CD4-positive, alpha-beta T cell (primary cell): ENCODE measurements at regions not wholly inside any gene's neighbourhood (a gene's known extent, or its start where the extent isn't known, plus 50 kb on each side); places are given as distances from the start of the nearest gene placed in this dataset.

Source experiments
- ATAC-seq: fragments of 200-7000 bp; cut with Tn5 transposase; one replicate; pipeline ENCODE4 v1.10.0; 2022; ENCODE audit warnings: mild to moderate bottlenecking; ENCODE audit not compliant: poor library complexity
- CTCF ChIA-PET: fragments of 350-600 bp; sonication (Branson Sonifier 250); formaldehyde crosslinking; loops from one replicate; lab custom pipeline; 2021; ENCODE audit warnings: antibody characterized with exemption, inconsistent platforms; lab: Charles Lee
- POLR2A ChIA-PET: fragments of 350-600 bp; sonication (Branson Sonifier 250); formaldehyde crosslinking; loops from one replicate; lab custom pipeline; 2021; ENCODE audit warnings: antibody characterized with exemption, inconsistent platforms; lab: Charles Lee
- DNase-seq, 14 experiments: peaks; one replicate each; pipeline ENCODE4 v3.0.0-alpha.2; 2013 to 2020; ENCODE audit warnings: mixed read lengths in 2 of 14
- H3K27ac ChIP-seq, 2 donors: one replicate each; pipeline versions ENCODE4 v1.5.1 to v1.7.0; 2013; ENCODE audit warnings: low read length in 2 of 2, low read depth in 1 of 2, mild to moderate bottlenecking in 1 of 2
- H3K27me3 ChIP-seq, 2 experiments: 1 replicate in 1 of 2; 2 replicates in 1 of 2; pipeline versions ENCODE4 v1.6.1 to v1.7.0; 2013; ENCODE audit warnings: low read length in 2 of 2, control low read depth in 1 of 2, mild to moderate bottlenecking in 1 of 2, moderate library complexity in 1 of 2; ENCODE audit not compliant: insufficient read depth in 2 of 2, control insufficient read depth in 1 of 2
- H3K36me3 ChIP-seq: one replicate; pipeline ENCODE4 v1.6.1; 2013; ENCODE audit warnings: low read length, control low read depth; ENCODE audit not compliant: insufficient read depth
- H3K4me1 ChIP-seq: one replicate; pipeline ENCODE4 v1.6.1; 2013; ENCODE audit warnings: low read length, control low read depth; ENCODE audit not compliant: insufficient read depth
- H3K4me3 ChIP-seq: one replicate; pipeline ENCODE4 v1.5.1; 2013; ENCODE audit warnings: mild to moderate bottlenecking, low read length, moderate library complexity
- H3K9me3 ChIP-seq, 2 experiments: 1 replicate in 1 of 2; 2 replicates in 1 of 2; pipeline versions ENCODE4 v1.6.1 to v1.7.0; 2013; ENCODE audit warnings: low read length in 2 of 2, mild to moderate bottlenecking in 2 of 2, control low read depth in 1 of 2, moderate library complexity in 1 of 2; ENCODE audit not compliant: control insufficient read depth in 1 of 2, insufficient read depth in 1 of 2
- H3K27ac Mint-ChIP-seq: one replicate; pipeline ENCODE4 v1.8.0; 2020; ENCODE audit warnings: mixed read lengths
- H3K27me3 Mint-ChIP-seq: one replicate; pipeline ENCODE4 v1.8.0; 2021; ENCODE audit warnings: mixed read lengths
- H3K36me3 Mint-ChIP-seq: one replicate; pipeline ENCODE4 v1.8.0; 2021; ENCODE audit warnings: low read depth, mixed read lengths
- H3K4me1 Mint-ChIP-seq: one replicate; pipeline ENCODE4 v1.8.0; 2021; ENCODE audit warnings: low read depth, mixed read lengths
- H3K4me3 Mint-ChIP-seq: one replicate; pipeline ENCODE4 v1.8.0; 2020; ENCODE audit warnings: mild to moderate bottlenecking, mixed read lengths
- H3K9me3 Mint-ChIP-seq: one replicate; pipeline ENCODE4 v1.8.0; 2020; ENCODE audit warnings: mixed read lengths
- CTCF ChIP-seq: fragments of 200-600 bp; IDR thresholded peaks from one replicate; pipeline ENCODE4 v1.8.0; 2022; ENCODE audit warnings: antibody characterized with exemption, mild to moderate bottlenecking
- intact Hi-C, 2 experiments: fragments of 100-400 bp; cut with DNase I in 1 of 2; cut with micrococcal nuclease in 1 of 2; formaldehyde crosslinking; loops; one replicate each; pipeline versions ENCODE4 v1.15.1 to v1.9.0; 2023 to 2025; cut with DNase I, micrococcal nuclease

- Histone ChIP-seq H3K9me3 (no peaks in the 10 kb centered on the region), H3K4me1 (no peaks in the 10 kb centered on the region), H3K27ac (no peak overlapping the region), H3K27me3 (no peaks in the 10 kb centered on the region), H3K4me3 (no peak overlapping the region), H3K36me3 (no peaks in the 10 kb centered on the region)
- POLR2A ChIA-PET = no interaction called here
- DNase-seq = no peak
- Mint-ChIP-seq H3K27me3 (no peaks in the 10 kb centered on the region), H3K9me3 (no peaks in the 10 kb centered on the region), H3K36me3 (no peaks in the 10 kb centered on the region), H3K4me1 (no peaks in the 10 kb centered on the region), H3K4me3 (no peak overlapping the region), H3K27ac (no peak overlapping the region)
- no peak for ATAC-seq
- CTCF ChIA-PET = no interaction called here
- intact Hi-C loops = loop anchor here in 1 of 2 experiments (5.0 kb wide), 1 partner anchor 270 kb away; no protein-coding TSS in a partner anchor
- no peak for TF ChIP-seq CTCF
These were observed 151.0 kb upstream of the ZNF92 start for GRCh38 chr7:65222655-65223054.

GRCh38 chr7:65221683-65222082 is 152.0 kb upstream of the ZNF92 start:
- Mint-ChIP-seq H3K27me3 (no peaks in the 10 kb centered on the region), H3K36me3 (no peaks in the 10 kb centered on the region), H3K9me3 (no peaks in the 10 kb centered on the region), H3K27ac (no peak overlapping the region), H3K4me3 (no peak overlapping the region), H3K4me1 (no peaks in the 10 kb centered on the region)
- no peaks in the 10 kb centered on the region for H3K27me3 ChIP-seq
- intact Hi-C loops = loop anchor here in 1 of 2 experiments (5.0 kb wide), 1 partner anchor 269 kb away; no protein-coding TSS in a partner anchor
- no peaks in the 10 kb centered on the region for H3K36me3 ChIP-seq
- H3K4me1 ChIP-seq = no peaks in the 10 kb centered on the region
- no peaks in the 10 kb centered on the region for H3K9me3 ChIP-seq
- no peak overlapping the region for H3K4me3 ChIP-seq
- DNase-seq (no peak), ATAC-seq (no peak)
- POLR2A ChIA-PET = interaction anchor here (0.6 kb wide), 1 partner anchor 12 kb away, joined by 3 read pairs; no protein-coding TSS in a partner anchor
- CTCF ChIA-PET = no interaction called here
- H3K27ac ChIP-seq = no peak overlapping the region
- no peak for TF ChIP-seq CTCF

- no peak for ATAC-seq
- H3K4me1 Mint-ChIP-seq = no peaks in the 10 kb centered on the region
- Histone ChIP-seq H3K36me3 (no peaks in the 10 kb centered on the region), H3K4me1 (peaks cover 4% of the 10 kb centered on the region), H3K27ac (no peak overlapping the region), H3K9me3 (no peaks in the 10 kb centered on the region), H3K4me3 (no peak overlapping the region), H3K27me3 (no peaks in the 10 kb centered on the region)
- intact Hi-C loops = loop anchor here in 1 of 2 experiments (2.0 to 5.0 kb wide), 2 partner anchors 87 to 267 kb away; no protein-coding TSS in a partner anchor
- POLR2A ChIA-PET = no interaction called here
- CTCF ChIA-PET = no interaction called here
- DNase-seq = no peak
- no peak overlapping the region for H3K27ac Mint-ChIP-seq
- no peak for TF ChIP-seq CTCF
- H3K4me3 Mint-ChIP-seq = no peak overlapping the region
- H3K9me3 Mint-ChIP-seq = no peaks in the 10 kb centered on the region
- no peaks in the 10 kb centered on the region for H3K27me3 Mint-ChIP-seq
- H3K36me3 Mint-ChIP-seq = no peaks in the 10 kb centered on the region
These were observed 154.0 kb upstream of the ZNF92 start for GRCh38 chr7:65219623-65220022.
